ENCODE measurements at regions not wholly inside any gene's neighbourhood (a gene's known extent, or its start where the extent isn't known, plus 50 kb on each side); places are given as distances from the start of the nearest gene placed in this dataset.
"Not testable (repeated sequence)": the region's sequence is repeated elsewhere in the genome, so short reads cannot be mapped to it uniquely, and the experiment has no call there.

DNA sequence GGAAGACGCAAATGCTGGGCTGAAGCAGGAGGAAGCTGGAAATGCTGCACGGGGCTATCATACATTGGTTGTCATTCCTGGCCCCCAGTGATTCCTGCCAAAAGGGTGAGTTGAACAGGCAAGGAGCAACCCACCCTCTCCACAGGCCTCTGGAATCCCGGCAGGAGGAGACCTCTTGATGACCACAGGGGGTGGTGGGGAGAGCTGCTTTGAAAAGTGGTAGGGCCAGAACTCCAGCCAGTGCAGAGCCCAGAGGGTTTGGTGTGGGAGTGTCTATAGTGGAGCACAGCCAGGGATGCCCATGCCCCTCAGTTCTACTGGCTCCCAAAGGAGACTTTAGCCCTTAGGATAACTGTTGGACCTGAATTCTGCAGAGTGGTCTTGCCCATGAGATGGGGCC, 89.2 kb downstream of the SAMD9 start:
- Mint-ChIP-seq H3K4me1 (ENCODE audit: low read depth in 2 of 2) (peaks cover 3 to 14% of the 10 kb centered on the region in 2 donors), H3K27me3 (peaks cover 7 to 22% of the 10 kb centered on the region in 2 donors), H3K36me3 (peaks cover 32% of the 10 kb centered on the region), H3K4me3 (no peak overlapping the region), H3K27ac (no peak overlapping the region), H3K9me3 (peaks cover 5% of the 10 kb centered on the region)
- no peak for DNase-seq (ENCODE audit: low spot score)
- no peak for ATAC-seq

DNA sequence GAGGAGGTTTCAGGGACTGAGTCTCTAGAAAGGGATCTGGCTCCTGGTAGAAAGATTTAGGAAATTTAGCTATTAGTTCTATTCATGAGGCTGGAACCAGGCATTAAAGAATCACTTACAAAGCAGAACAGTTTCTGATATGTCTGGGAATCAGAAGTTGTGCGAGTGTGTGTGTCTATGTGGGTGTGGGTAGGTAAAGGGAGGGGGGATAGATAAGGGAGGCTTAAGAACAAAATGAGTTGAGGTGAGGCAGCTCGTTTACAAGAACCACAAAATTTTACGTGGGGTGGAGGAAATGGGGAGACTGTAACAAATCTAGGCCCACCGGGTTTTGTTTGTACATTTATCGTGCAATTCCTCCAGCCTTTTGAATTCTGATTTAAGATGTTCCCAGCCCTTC, 90.7 kb downstream of the SAMD9 start:
- H3K27me3 Mint-ChIP-seq, result peaks cover 7 to 17% of the 10 kb centered on the region in 2 donors
- no peak overlapping the region for H3K4me3 Mint-ChIP-seq
- no peak for DNase-seq (ENCODE audit: low spot score)
- H3K36me3 Mint-ChIP-seq, result peaks cover 16% of the 10 kb centered on the region
- peaks cover 0 to 7% of the 10 kb centered on the region in 2 donors for H3K4me1 Mint-ChIP-seq (ENCODE audit: low read depth in 2 of 2)
- peak overlapping the region in 1 of 2 donors; percentile 39 for H3K27ac Mint-ChIP-seq
- no peaks in the 10 kb centered on the region for H3K9me3 Mint-ChIP-seq
- ATAC-seq, result no peak

DNA sequence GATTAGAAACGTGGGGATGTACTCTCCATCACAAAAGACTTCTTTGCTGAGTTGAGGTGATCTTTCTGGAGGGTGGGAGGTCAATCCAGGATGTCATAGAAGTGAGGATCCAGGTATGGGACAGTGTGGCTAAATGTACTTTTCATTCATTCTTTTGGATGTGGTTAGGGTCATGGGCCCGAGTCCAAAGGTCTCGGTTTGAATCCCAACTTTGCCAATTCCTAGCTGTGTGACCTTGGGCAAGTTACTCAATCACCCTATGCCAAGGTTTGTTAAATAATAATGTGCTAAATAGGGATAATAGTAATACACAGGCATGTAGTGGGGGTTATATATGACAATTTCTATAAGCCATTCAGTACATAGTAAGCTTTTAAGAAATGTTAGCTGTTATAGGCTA, 91.4 kb downstream of the SAMD9 start:
- Mint-ChIP-seq H3K27ac (peak overlapping the region in 1 of 2 donors; percentile 39), H3K27me3 (peaks cover 7 to 17% of the 10 kb centered on the region in 2 donors), H3K4me1 (ENCODE audit: low read depth in 2 of 2) (peaks cover 0 to 7% of the 10 kb centered on the region in 2 donors), H3K36me3 (peaks cover 10% of the 10 kb centered on the region), H3K4me3 (no peak overlapping the region), H3K9me3 (no peaks in the 10 kb centered on the region)
- ATAC-seq (no peak), DNase-seq (ENCODE audit: low spot score) (no peak)

DNA sequence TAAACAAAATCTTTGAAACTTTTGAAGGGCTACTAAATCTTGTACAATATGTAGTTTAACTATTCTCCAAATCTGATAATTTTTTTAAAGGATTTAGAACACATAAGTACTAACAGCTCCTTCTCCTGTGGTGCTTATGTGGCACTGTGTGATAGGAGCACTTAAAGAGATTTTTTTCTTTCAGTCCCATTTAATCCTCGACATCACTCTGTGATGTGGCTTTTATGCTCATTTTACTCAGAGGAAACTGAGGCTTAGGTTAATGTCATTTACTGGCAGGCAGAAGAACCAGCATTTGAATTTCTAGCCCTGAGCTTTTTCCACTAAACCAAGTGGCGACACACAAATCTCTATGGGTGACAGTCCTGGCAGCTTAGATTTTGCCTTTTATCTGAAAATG, 92.4 kb downstream of the SAMD9 start:
- Mint-ChIP-seq H3K4me3 (no peak overlapping the region), H3K9me3 (no peaks in the 10 kb centered on the region), H3K27me3 (peaks cover 7 to 15% of the 10 kb centered on the region in 2 donors), H3K27ac (peak overlapping the region in 1 of 2 donors; percentile 39), H3K4me1 (ENCODE audit: low read depth in 2 of 2) (peaks cover 0 to 4% of the 10 kb centered on the region in 2 donors), H3K36me3 (peaks cover 2% of the 10 kb centered on the region)
- DNase-seq (ENCODE audit: low spot score) (no peak), ATAC-seq (no peak)

DNA sequence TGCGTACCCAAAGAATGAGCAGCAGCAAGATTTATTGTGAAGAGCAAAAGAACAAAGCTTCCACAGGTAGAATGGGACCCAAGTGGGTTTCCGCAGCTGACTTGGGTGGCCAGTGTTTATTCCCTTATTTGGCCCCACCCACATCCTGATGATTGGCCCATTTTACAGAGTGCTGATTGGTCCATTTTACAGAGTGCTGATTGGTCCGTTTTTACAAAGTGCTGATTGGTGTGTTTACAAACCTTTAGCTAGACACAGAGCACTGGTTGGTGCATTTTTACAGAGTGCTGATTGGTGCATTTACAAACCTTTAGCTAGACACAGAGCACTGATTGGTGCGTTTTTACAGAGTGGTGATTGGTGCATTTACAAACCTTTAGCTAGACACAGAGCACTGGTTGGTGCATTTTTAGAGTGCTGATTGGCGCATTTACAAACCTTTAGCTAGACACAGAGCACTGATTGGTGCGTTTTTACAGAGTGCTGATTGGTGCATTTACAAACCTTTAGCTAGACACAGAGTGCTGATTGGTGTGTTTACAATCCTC, 94.8 kb downstream of the SAMD9 start:
- not testable (repeated sequence) for ATAC-seq; DNase-seq (ENCODE audit: low spot score); H3K9me3 Mint-ChIP-seq; H3K36me3 Mint-ChIP-seq; H3K4me1 Mint-ChIP-seq (ENCODE audit: low read depth in 2 of 2); H3K4me3 Mint-ChIP-seq
- H3K27me3 Mint-ChIP-seq, result peaks cover 7 to 15% of the 10 kb centered on the region in 2 donors
- H3K27ac Mint-ChIP-seq, result peak overlapping the region in 1 of 2 donors; percentile 62

DNA sequence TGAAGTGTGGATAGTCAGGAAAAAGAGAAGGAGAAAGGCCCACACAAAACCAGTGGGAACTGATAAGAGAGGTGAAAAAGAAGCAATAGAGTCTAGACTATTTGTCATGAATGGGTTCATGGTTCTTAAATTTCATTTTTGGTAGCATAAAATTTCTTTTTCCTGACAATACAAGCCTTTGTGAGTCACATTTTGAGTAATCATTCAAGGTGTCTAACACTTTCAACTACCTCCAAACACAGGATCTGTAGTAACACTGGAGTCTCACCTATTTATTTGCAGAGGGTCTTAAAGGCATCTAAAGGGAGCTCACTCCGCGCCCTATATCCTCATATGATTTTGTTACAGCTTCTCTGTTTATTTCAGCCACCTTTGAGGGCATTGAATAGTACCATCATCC, 96.0 kb downstream of the SAMD9 start:
- Mint-ChIP-seq H3K27me3 (peaks cover 7 to 15% of the 10 kb centered on the region in 2 donors), H3K4me1 (ENCODE audit: low read depth in 2 of 2) (peaks cover 3 to 5% of the 10 kb centered on the region in 2 donors), H3K4me3 (no peak overlapping the region), H3K27ac (peak overlapping the region in 1 of 2 donors; percentile 62), H3K36me3 (no peaks in the 10 kb centered on the region), H3K9me3 (no peaks in the 10 kb centered on the region)
- no peak for ATAC-seq
- DNase-seq (ENCODE audit: low spot score), result no peak

DNA sequence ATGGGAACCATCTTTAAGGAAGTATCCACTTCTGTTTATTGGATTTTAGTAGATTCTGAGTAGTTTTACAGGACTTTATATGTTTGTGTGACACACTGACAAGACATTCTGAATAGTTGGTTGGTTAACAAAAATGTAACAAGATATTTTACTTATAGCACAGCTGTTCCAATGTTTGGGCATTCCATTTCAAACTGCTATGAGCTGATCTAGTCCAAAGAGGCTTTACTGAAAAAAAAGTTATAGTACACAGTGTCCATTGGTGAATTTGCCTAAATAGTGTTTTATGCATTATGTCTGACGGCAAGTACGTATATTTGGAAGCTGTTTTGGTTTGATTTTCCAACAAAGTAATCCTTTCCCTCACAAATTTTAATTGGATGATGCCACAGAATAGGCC, 99.1 kb downstream of the SAMD9 start:
- no peaks in the 10 kb centered on the region for H3K36me3 Mint-ChIP-seq
- no peak for DNase-seq (ENCODE audit: low spot score)
- ATAC-seq, result no peak
- no peak overlapping the region for H3K4me3 Mint-ChIP-seq
- no peaks in the 10 kb centered on the region for H3K9me3 Mint-ChIP-seq
- H3K27ac Mint-ChIP-seq, result peak overlapping the region in 1 of 2 donors; percentile 7
- peaks cover 6 to 17% of the 10 kb centered on the region in 2 donors for H3K4me1 Mint-ChIP-seq (ENCODE audit: low read depth in 2 of 2)
- no peaks in the 10 kb centered on the region for H3K27me3 Mint-ChIP-seq

DNA sequence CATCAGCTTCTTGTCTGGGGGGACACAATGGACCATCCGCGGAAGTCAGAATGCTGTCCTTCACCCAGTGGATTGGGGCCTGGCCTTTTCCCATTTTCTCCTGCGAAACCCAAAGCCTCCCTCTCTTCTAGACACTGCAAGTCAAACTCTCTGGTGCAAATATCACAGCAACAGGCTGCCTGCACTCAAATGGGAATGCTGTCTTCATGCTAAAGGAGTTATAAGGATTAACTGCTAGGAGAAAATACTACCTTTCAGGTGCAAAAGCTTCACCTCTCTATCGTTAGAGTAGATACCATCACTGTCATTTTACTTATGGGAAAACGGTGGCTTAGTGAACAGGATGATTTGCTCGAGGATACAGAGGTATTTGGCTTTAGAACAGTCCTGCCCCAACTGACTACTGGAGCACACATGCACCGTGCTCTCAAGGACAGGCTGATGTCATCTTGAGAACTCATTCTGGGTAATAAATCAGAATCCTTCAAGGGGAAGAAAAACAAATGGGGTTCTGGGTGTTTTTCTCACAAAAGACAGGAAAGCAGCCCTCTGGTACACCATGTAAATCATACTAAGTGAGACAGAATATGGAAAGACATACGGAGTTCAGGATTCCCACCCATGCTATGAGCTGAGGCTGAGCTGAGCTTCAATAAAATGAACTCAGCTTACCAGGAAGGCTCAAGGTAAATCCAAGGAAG, 100.9 kb downstream of the SAMD9 start:
- no peak for DNase-seq (ENCODE audit: low spot score)
- peaks cover 6 to 17% of the 10 kb centered on the region in 2 donors for H3K4me1 Mint-ChIP-seq (ENCODE audit: low read depth in 2 of 2)
- no peak overlapping the region for H3K4me3 Mint-ChIP-seq
- H3K36me3 Mint-ChIP-seq, result no peaks in the 10 kb centered on the region
- H3K9me3 Mint-ChIP-seq, result no peaks in the 10 kb centered on the region
- no peaks in the 10 kb centered on the region for H3K27me3 Mint-ChIP-seq
- no peak for ATAC-seq
- peak overlapping the region in 1 of 2 donors; percentile 64 for H3K27ac Mint-ChIP-seq

DNA sequence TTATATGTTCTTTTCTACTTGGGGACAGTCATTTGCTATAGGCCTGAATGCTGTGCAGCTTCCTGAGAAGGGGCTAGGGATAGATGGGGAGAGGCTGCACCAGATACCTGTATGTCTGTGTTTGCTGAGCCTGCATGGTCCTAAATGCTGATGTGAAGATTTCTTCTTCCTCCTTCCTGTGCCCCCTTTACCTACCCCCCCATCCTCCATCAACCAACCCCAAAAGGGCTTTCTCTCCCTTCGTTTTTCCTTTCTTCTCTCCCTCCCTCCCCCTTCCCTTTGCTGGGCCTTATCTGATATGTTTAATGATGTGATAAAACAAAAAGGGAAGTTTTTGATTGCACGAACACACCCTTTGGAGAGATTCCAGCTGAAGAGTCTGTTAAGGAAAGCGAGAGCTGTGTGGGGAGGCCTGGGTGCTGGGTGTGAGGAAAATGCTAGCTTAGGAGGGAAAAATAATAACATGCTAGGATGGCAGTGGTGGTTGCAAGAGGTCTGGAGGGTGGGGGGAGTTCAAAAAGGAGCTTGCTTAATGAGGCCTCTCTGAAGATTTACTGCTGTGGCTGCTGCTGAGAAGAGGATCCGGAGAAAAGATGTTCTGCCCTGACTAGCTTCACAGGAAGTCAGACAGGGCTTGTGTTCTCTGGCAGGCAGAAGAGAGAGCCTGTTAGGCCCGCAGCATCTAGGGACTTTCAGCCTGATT, 101.8 kb downstream of the SAMD9 start:
- Mint-ChIP-seq H3K27me3 (peaks cover 3 to 8% of the 10 kb centered on the region in 2 donors), H3K36me3 (no peaks in the 10 kb centered on the region), H3K9me3 (no peaks in the 10 kb centered on the region), H3K4me3 (no peak overlapping the region), H3K27ac (peak overlapping the region in 1 of 2 donors; percentile 64), H3K4me1 (ENCODE audit: low read depth in 2 of 2) (peaks cover 6 to 17% of the 10 kb centered on the region in 2 donors)
- ATAC-seq (peak in 1 of 2 donors; percentile 43), DNase-seq (ENCODE audit: low spot score) (no peak)

DNA sequence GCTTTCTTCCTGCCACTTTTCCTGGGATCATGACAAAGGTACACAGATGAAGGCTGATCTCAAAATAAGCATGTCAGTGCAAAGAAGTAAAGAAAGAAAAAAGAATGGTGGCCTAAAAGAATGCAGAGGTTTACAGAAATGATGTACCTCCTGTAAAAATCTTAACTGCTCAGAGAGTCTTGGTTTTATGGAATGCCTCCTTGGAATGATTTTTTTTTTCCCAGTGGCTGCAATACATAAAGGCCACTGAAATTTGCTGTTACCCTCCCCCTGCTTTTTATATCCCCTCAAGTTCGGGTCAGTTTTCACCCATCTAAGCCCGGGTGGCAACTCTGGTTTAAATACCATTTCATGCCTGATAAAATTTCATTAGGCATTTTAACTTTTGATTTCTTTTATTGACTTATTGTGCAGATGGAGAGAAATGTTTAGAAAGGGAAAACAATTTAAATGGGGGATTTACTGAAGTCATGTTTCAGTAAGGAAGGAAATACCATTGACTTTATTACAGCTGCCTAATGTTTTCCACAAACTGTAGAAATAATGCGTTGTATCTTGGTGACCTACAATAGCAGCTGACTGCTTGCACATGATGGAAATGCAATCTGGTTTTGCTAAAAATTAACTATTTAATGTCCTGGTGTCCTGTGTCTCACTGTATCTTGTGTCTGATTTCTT, 102.5 kb downstream of the SAMD9 start:
- Mint-ChIP-seq H3K9me3 (no peaks in the 10 kb centered on the region), H3K4me1 (ENCODE audit: low read depth in 2 of 2) (peaks cover 6 to 17% of the 10 kb centered on the region in 2 donors), H3K27me3 (peaks cover 3 to 13% of the 10 kb centered on the region in 2 donors), H3K36me3 (no peaks in the 10 kb centered on the region), H3K27ac (peak overlapping the region in 1 of 2 donors; percentile 64), H3K4me3 (no peak overlapping the region)
- no peak for DNase-seq (ENCODE audit: low spot score)
- no peak for ATAC-seq

DNA sequence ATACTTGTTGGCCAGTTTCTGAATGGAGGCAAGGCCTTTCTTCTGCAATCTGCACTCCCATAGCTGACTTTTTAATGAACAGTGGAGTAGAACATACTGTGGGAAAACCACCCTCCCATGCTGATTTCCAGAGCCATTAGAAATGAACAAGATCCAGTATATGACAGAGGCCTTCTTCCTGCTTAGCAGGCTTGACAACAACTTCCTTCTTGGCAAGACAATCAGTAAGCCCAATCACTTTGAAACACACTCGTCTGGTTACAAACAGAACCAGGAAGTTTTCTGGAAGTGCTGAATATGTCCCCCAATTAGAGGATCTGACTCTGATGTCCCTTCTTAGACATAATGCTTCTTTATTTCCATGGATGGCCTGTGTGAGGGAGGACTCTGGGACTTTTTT, 103.4 kb downstream of the SAMD9 start:
- peaks cover 6 to 17% of the 10 kb centered on the region in 2 donors for H3K4me1 Mint-ChIP-seq (ENCODE audit: low read depth in 2 of 2)
- no peak overlapping the region for H3K4me3 Mint-ChIP-seq
- H3K27me3 Mint-ChIP-seq, result peaks cover 3 to 13% of the 10 kb centered on the region in 2 donors
- no peaks in the 10 kb centered on the region for H3K9me3 Mint-ChIP-seq
- no peaks in the 10 kb centered on the region for H3K36me3 Mint-ChIP-seq
- H3K27ac Mint-ChIP-seq, result no peak overlapping the region
- ATAC-seq, result no peak
- DNase-seq (ENCODE audit: low spot score), result no peak

DNA sequence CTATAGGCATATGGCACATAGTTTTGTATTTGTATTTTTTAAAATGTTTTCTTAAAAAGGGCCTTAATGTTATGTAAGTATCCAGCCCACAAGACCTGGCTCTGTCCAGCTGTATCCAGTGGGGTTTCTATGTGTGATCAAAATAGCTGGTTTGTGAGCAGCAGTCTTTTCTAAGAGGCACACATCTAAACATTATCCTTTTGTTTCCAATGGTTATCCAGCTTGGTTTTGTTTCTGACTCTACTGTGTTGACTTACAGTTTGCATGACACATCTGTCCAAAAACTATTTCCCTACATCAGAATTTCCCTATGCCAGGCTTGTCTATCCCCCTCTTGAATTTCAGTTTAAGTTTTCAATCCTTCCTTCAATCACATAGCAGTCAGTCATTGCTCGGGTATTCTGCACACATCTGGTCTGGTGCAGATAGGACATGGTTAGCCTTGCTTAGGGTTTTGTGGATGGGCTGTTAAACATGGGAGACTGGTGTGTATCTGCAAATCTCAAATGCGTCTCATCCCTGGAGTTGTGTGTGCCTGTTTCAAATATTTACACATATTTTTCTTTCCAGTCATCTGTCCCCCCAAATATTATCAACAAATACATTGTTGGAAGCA, 104.2 kb downstream of the SAMD9 start:
- Mint-ChIP-seq H3K27ac (peak overlapping the region in 1 of 2 donors; percentile 13), H3K4me1 (ENCODE audit: low read depth in 2 of 2) (peaks cover 6 to 17% of the 10 kb centered on the region in 2 donors), H3K27me3 (peaks cover 3 to 19% of the 10 kb centered on the region in 2 donors), H3K9me3 (no peaks in the 10 kb centered on the region), H3K36me3 (no peaks in the 10 kb centered on the region), H3K4me3 (no peak overlapping the region)
- DNase-seq (ENCODE audit: low spot score) (no peak), ATAC-seq (no peak)
